ENCODE measurements at regions not wholly inside any gene's neighbourhood (a gene's known extent, or its start where the extent isn't known, plus 50 kb on each side); places are given as distances from the start of the nearest gene placed in this dataset.
"Not testable (repeated sequence)": the region's sequence is repeated elsewhere in the genome, so short reads cannot be mapped to it uniquely, and the experiment has no call there.

- in situ Hi-C loops (cut with MboI; ENCODE audit: low sequenced_read_pairs, unreplicated experiment) = no loop called here
- no peak for DNase-seq (ENCODE audit: low spot score)
- no peak for TF ChIP-seq CTCF (IDR thresholded peaks at IDR 0.05; ENCODE audit: borderline replicate concordance, control extremely low read depth, extremely low read depth, insufficient read depth, missing control alignments)
Observed at GRCh38 chr6:49327005-49327404, 136.0 kb downstream of the MMUT start.

GRCh38 chr6:49326347-49326746 lies 136.7 kb downstream of the MMUT start:
- DNase-seq (ENCODE audit: low spot score) = no peak
- in situ Hi-C loops (cut with MboI; ENCODE audit: low sequenced_read_pairs, unreplicated experiment) = no loop called here
- TF ChIP-seq CTCF (IDR thresholded peaks at IDR 0.05; ENCODE audit: borderline replicate concordance, control extremely low read depth, extremely low read depth, insufficient read depth, missing control alignments) = no peak

- in situ Hi-C loops (cut with MboI; ENCODE audit: low sequenced_read_pairs, unreplicated experiment) = no loop called here
- TF ChIP-seq CTCF (IDR thresholded peaks at IDR 0.05; ENCODE audit: borderline replicate concordance, control extremely low read depth, extremely low read depth, insufficient read depth, missing control alignments) = no peak
- no peak for DNase-seq (ENCODE audit: low spot score)
Observed at GRCh38 chr6:49325891-49326290, 137.2 kb downstream of the MMUT start.

- no peak for DNase-seq (ENCODE audit: low spot score)
- no peak for TF ChIP-seq CTCF (IDR thresholded peaks at IDR 0.05; ENCODE audit: borderline replicate concordance, control extremely low read depth, extremely low read depth, insufficient read depth, missing control alignments)
- in situ Hi-C loops (cut with MboI; ENCODE audit: low sequenced_read_pairs, unreplicated experiment) = no loop called here
Observed at GRCh38 chr6:49322861-49323260, 140.2 kb downstream of the MMUT start.

- in situ Hi-C loops (cut with MboI; ENCODE audit: low sequenced_read_pairs, unreplicated experiment) = no loop called here
- no peak for TF ChIP-seq CTCF (IDR thresholded peaks at IDR 0.05; ENCODE audit: borderline replicate concordance, control extremely low read depth, extremely low read depth, insufficient read depth, missing control alignments)
- no peak for DNase-seq (ENCODE audit: low spot score)
Observed at GRCh38 chr6:49321561-49322072, 141.4 kb downstream of the MMUT start.

- DNase-seq (ENCODE audit: low spot score) = no peak
- in situ Hi-C loops (cut with MboI; ENCODE audit: low sequenced_read_pairs, unreplicated experiment) = no loop called here
- no peak for TF ChIP-seq CTCF (IDR thresholded peaks at IDR 0.05; ENCODE audit: borderline replicate concordance, control extremely low read depth, extremely low read depth, insufficient read depth, missing control alignments)
Observed at GRCh38 chr6:49305010-49305409, 158.0 kb downstream of the MMUT start.

GRCh38 chr6:49304393-49304792 lies 158.7 kb downstream of the MMUT start:
- in situ Hi-C loops (cut with MboI; ENCODE audit: low sequenced_read_pairs, unreplicated experiment); DNase-seq (ENCODE audit: low spot score): not testable (repeated sequence)

Measured in GM13976 (cell line).